ENCODE measurements at regions not wholly inside any gene's neighbourhood (a gene's known extent, or its start where the extent isn't known, plus 50 kb on each side); places are given as distances from the start of the nearest gene placed in this dataset.

DNA sequence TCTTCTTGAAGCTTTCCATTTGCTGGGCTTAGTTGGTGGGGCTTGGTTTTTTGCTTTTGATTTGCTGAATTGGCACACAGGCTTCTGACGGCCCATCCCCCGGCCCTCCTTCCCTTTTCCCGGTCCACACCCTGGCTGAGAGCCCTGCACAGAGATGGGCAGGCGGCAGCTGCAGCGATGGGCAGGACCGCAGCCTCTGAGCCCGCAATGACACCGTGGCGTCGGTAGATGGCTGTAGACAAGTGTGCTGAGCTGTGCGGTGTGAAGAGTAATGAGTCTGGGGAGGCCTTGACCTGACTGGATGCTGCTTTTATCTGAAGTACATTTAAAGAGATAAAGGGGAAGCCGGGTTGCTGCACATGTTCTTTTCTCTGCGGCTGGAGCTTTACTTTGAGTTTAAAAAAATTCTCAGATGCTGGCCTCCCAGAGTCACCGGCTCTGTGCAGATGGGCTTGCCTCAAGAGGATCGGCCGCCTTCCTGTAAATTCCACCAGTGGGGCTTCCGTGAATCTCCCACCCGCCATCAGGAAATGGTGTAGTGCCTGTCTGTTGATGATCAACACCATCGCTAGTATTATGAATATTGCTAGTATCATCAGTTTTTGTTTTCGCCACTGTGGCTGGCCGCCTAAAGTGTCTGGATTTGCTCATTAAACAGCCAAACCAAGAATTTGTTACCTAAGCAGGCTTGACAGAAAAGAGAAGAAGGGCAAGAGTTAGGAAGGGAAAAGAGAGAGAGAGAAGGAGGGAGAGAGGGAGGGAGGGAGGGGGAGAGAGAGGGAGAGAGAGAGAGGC lies 245.6 kb upstream of the RBFOX1 start:
- no peak for TF ChIP-seq ZFP3 (CRISPR knock-in tag; IDR thresholded peaks at IDR 0.05)
- TF ChIP-seq ZNF8 (CRISPR knock-in tag; IDR thresholded peaks at IDR 0.05), result no peak
- TF ChIP-seq BACH2 (CRISPR knock-in tag; IDR thresholded peaks at IDR 0.05; ENCODE audit: borderline replicate concordance), result no peak
- TF ChIP-seq, protein P1, sequence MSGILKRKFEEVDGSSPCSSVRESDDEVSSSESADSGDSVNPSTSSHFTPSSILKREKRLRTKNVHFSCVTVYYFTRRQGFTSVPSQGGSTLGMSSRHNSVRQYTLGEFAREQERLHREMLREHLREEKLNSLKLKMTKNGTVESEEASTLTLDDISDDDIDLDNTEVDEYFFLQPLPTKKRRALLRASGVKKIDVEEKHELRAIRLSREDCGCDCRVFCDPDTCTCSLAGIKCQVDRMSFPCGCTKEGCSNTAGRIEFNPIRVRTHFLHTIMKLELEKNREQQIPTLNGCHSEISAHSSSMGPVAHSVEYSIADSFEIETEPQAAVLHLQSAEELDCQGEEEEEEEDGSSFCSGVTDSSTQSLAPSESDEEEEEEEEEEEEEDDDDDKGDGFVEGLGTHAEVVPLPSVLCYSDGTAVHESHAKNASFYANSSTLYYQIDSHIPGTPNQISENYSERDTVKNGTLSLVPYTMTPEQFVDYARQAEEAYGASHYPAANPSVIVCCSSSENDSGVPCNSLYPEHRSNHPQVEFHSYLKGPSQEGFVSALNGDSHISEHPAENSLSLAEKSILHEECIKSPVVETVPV (CRISPR knock-in tag; IDR thresholded peaks at IDR 0.05), result no peak

Measured in SK-N-SH treated with all-trans-retinoic acid at 6 μM for 48 hours (cell line).